ENCODE measurements at regions not wholly inside any gene's neighbourhood (a gene's known extent, or its start where the extent isn't known, plus 50 kb on each side); places are given as distances from the start of the nearest gene placed in this dataset.
"Not testable (repeated sequence)": the region's sequence is repeated elsewhere in the genome, so short reads cannot be mapped to it uniquely, and the experiment has no call there.

DNA sequence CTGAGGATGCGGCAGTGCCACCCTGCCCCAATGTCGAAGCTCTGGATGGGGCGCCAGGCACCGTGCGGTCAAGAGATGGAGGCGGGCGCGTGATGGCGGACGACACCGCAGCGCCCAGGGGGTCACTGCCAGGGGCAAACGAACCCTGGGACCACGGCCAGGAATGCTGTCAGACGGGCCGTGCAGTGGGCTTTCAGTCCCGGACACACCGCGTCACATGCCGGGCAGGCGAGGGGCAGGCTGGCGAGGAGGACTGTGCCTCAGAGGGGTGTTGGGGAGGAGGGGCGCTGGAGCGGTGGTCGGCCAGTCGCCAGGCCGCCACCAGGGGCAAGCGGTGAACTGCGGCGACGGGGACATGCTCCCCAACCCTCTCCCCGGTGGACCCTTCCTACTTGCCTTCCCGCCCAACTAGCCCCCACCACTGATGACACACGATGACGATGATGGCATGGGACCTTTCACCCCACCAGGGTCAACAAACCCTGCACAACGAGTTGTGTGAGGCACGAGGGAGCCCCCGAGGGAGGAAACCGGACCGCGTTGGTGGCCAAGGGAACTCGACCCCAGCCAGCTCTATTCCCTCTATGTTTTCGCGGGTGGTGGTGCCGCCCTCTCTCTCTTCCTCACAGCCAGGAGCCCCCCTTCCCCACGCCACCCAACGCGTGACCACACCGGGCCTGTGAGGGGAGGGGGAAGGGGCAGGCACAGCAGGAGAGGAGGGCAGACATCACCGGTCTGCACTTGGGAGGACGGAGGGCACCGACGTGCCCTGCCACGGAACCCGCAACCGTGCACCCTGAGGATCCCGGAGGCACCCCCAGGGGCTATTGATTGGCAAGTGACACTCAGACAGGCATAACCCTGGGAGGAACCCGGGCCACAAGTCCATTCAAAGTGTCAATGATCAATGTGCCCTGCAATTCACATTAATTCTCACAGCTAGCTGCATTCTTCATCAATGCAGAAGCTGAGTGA, 1960.9 kb upstream of the DEFB115 start:
- H3K27me3 Mint-ChIP-seq, result no peaks in the 10 kb centered on the region
- H3K4me1 Mint-ChIP-seq, result no peaks in the 10 kb centered on the region
- no peak overlapping the region for H3K4me3 Mint-ChIP-seq
- DNase-seq (ENCODE audit: low spot score in 2 of 2) (no peak), ATAC-seq (replicated peaks; ENCODE audit: extremely low read depth, poor library complexity, severe bottlenecking) (no peak)
- H3K27ac Mint-ChIP-seq (ENCODE audit: low read depth), result no peak overlapping the region
- H3K36me3 Mint-ChIP-seq (ENCODE audit: insufficient read depth), result peaks cover 1% of the 10 kb centered on the region
- peaks cover 18% of the 10 kb centered on the region for H3K9me3 Mint-ChIP-seq

GRCh38 chr20:29297411-29298270, 1959.8 kb upstream of the DEFB115 start:
- peaks cover 18% of the 10 kb centered on the region for H3K9me3 Mint-ChIP-seq
- ATAC-seq (replicated peaks; ENCODE audit: extremely low read depth, poor library complexity, severe bottlenecking) (no peak), DNase-seq (ENCODE audit: low spot score in 2 of 2) (no peak)
- peaks cover 1% of the 10 kb centered on the region for H3K36me3 Mint-ChIP-seq (ENCODE audit: insufficient read depth)
- no peak overlapping the region for H3K27ac Mint-ChIP-seq (ENCODE audit: low read depth)
- H3K4me3 Mint-ChIP-seq, result no peak overlapping the region
- H3K27me3 Mint-ChIP-seq, result no peaks in the 10 kb centered on the region
- no peaks in the 10 kb centered on the region for H3K4me1 Mint-ChIP-seq

- H3K27ac Mint-ChIP-seq (ENCODE audit: low read depth), result no peak overlapping the region
- no peaks in the 10 kb centered on the region for H3K27me3 Mint-ChIP-seq
- H3K4me3 Mint-ChIP-seq, result no peak overlapping the region
- H3K9me3 Mint-ChIP-seq, result peaks cover 18% of the 10 kb centered on the region
- no peaks in the 10 kb centered on the region for H3K4me1 Mint-ChIP-seq
- ATAC-seq (replicated peaks; ENCODE audit: extremely low read depth, poor library complexity, severe bottlenecking), result no peak
- no peak for DNase-seq (ENCODE audit: low spot score in 2 of 2)
- H3K36me3 Mint-ChIP-seq (ENCODE audit: insufficient read depth), result peaks cover 1% of the 10 kb centered on the region
These were observed 1959.2 kb upstream of the DEFB115 start for GRCh38 chr20:29298271-29298590.

GRCh38 chr20:29298759-29299613, 1958.5 kb upstream of the DEFB115 start:
- no peak for ATAC-seq (replicated peaks; ENCODE audit: extremely low read depth, poor library complexity, severe bottlenecking)
- H3K9me3 Mint-ChIP-seq, result peaks cover 18% of the 10 kb centered on the region
- DNase-seq (ENCODE audit: low spot score in 2 of 2), result no peak
- H3K36me3 Mint-ChIP-seq (ENCODE audit: insufficient read depth), result peaks cover 1% of the 10 kb centered on the region
- no peak overlapping the region for H3K4me3 Mint-ChIP-seq
- no peaks in the 10 kb centered on the region for H3K4me1 Mint-ChIP-seq
- no peak overlapping the region for H3K27ac Mint-ChIP-seq (ENCODE audit: low read depth)
- no peaks in the 10 kb centered on the region for H3K27me3 Mint-ChIP-seq

DNA sequence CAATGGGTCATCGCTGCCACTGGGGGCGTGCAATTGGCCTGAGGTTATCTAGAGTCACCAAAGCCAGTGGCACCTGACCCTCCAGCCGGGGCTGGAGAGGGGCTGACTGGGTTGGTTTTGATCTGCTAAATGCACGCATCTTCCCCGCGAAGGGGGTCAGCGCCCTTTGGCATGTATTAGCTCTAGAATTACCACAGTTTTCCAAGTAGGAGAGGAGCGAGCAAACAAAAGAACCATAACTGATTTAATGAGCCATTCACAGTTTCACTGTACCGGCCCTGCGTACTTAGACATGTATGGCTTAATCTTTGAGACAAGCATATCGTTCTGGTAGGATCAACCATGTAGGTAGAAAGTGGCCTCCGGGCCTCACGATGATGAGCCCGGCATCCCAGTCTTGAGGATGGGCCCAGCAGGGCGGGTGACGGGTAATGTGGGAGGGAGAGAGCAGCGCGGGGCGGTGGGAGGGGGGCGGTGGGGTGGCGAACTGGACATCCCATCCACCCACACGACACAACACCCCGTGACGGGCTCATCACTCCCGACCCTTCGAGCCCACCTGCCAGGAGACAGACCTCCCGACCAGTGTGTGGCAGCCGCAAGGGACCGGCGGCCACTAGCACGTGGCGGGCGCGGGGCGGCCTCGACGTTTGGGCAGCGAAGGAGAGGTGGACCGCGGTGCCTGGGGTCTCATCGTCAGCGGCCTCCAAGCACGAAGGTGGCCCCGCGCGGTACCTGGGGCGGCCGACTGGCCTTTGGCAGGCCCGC, 1957.5 kb upstream of the DEFB115 start:
- no peak overlapping the region for H3K27ac Mint-ChIP-seq (ENCODE audit: low read depth)
- ATAC-seq (replicated peaks; ENCODE audit: extremely low read depth, poor library complexity, severe bottlenecking), result no peak

GRCh38 chr20:29300579-29301551, 1956.6 kb upstream of the DEFB115 start:
- no peak for ATAC-seq (replicated peaks; ENCODE audit: extremely low read depth, poor library complexity, severe bottlenecking)

More for the DNA sequence above, 1957.5 kb upstream of the DEFB115 start:
- Mint-ChIP-seq H3K27me3 (peaks cover 1% of the 10 kb centered on the region), H3K9me3 (peaks cover 23% of the 10 kb centered on the region), H3K36me3 (ENCODE audit: insufficient read depth) (peaks cover 3% of the 10 kb centered on the region), H3K4me1 (peaks cover 6% of the 10 kb centered on the region), H3K4me3 (no peak overlapping the region)
- DNase-seq (ENCODE audit: low spot score in 2 of 2), result no peak

DNA sequence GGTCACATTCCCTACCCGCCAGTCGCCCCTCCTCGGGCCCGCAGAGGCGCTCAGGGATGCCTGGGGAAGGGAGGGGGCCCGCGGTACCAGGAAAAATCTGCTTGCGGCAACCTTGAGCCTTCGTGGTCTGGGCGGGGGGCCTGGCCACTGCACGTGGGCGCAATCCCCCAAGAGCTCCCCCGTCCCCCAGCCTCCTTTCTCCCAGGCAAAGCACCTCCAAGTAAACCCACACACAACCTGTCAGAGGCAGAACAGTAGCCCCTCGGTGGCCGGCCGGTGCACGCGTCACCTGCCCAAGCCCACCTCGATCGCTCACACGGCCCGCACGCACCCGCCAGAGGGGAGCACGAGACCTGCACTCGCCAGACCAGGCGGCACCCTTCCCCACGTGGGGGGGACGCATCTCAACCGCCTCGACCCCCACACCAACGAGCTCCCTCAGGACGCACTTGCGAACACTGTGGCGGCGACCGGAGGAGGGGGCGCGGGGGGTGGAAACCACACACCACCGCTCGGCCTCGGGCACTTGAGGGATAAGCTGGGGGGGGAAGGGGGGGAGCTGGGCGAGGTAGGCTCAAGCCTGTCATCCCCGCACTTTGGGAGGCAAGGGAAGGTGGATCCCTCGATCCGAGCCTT, 1955.7 kb upstream of the DEFB115 start:
- Mint-ChIP-seq H3K4me1 (peaks cover 23% of the 10 kb centered on the region), H3K27ac (ENCODE audit: low read depth) (no peak overlapping the region), H3K9me3 (peaks cover 24% of the 10 kb centered on the region), H3K36me3 (ENCODE audit: insufficient read depth) (peaks cover 2% of the 10 kb centered on the region), H3K4me3 (no peak overlapping the region), H3K27me3 (peaks cover 14% of the 10 kb centered on the region)
- ATAC-seq (replicated peaks; ENCODE audit: extremely low read depth, poor library complexity, severe bottlenecking) (no peak), DNase-seq (ENCODE audit: low spot score in 2 of 2) (no peak)

More at GRCh38 chr20:29300579-29301551, 1956.6 kb upstream of the DEFB115 start:
- Mint-ChIP-seq H3K27me3 (peaks cover 10% of the 10 kb centered on the region), H3K4me3 (no peak overlapping the region), H3K9me3 (peaks cover 27% of the 10 kb centered on the region), H3K36me3 (ENCODE audit: insufficient read depth) (peaks cover 3% of the 10 kb centered on the region), H3K4me1 (peaks cover 14% of the 10 kb centered on the region), H3K27ac (ENCODE audit: low read depth) (no peak overlapping the region)
- no peak for DNase-seq (ENCODE audit: low spot score in 2 of 2)

- peaks cover 28% of the 10 kb centered on the region for H3K4me1 Mint-ChIP-seq
- H3K27me3 Mint-ChIP-seq, result peaks cover 14% of the 10 kb centered on the region
- H3K27ac Mint-ChIP-seq (ENCODE audit: low read depth), result no peak overlapping the region
- no peak for DNase-seq (ENCODE audit: low spot score in 2 of 2)
- peaks cover 28% of the 10 kb centered on the region for H3K9me3 Mint-ChIP-seq
- no peak for ATAC-seq (replicated peaks; ENCODE audit: extremely low read depth, poor library complexity, severe bottlenecking)
- H3K36me3 Mint-ChIP-seq (ENCODE audit: insufficient read depth), result peaks cover 2% of the 10 kb centered on the region
- H3K4me3 Mint-ChIP-seq, result no peak overlapping the region
These were observed 1954.4 kb upstream of the DEFB115 start for GRCh38 chr20:29302979-29303644.

GRCh38 chr20:29306390-29307072, 1950.9 kb upstream of the DEFB115 start:
- Mint-ChIP-seq H3K36me3 (ENCODE audit: insufficient read depth) (peaks cover 4% of the 10 kb centered on the region), H3K9me3 (peaks cover 31% of the 10 kb centered on the region), H3K4me1 (peaks cover 29% of the 10 kb centered on the region), H3K4me3 (peak overlapping the region; percentile 61), H3K27me3 (peaks cover 14% of the 10 kb centered on the region), H3K27ac (ENCODE audit: low read depth) (peak overlapping the region; percentile 83)
- ATAC-seq (replicated peaks; ENCODE audit: extremely low read depth, poor library complexity, severe bottlenecking) (peak; percentile 27), DNase-seq (ENCODE audit: low spot score in 2 of 2) (no peak)

DNA sequence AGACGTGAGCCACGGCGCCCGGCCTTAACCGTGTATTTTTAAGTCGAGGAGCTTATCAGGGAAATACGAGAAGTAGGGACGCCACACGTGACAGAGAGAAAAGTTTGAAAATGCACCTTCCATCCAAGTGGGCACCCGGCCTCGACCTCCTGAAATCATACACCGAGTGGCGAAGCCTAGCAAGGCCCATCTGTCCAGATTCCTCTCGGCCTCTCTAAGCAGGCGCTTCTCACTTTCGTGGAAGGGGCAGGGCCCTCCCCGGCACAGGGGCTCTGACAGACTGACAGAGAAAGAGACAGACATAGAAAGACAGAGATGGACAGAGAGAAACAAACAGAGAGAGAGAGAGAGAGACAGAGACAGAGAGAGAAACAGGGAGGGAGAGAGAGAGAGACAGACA, 1950.0 kb upstream of the DEFB115 start:
- Mint-ChIP-seq H3K27ac (ENCODE audit: low read depth) (peak overlapping the region; percentile 71), H3K4me1 (peaks cover 29% of the 10 kb centered on the region)
- H3K4me3 Mint-ChIP-seq, result not testable (repeated sequence)

More for the DNA sequence above, 1950.0 kb upstream of the DEFB115 start:
- DNase-seq (ENCODE audit: low spot score in 2 of 2); H3K36me3 Mint-ChIP-seq (ENCODE audit: insufficient read depth); ATAC-seq (replicated peaks; ENCODE audit: extremely low read depth, poor library complexity, severe bottlenecking): not testable (repeated sequence)
- peaks cover 14% of the 10 kb centered on the region for H3K27me3 Mint-ChIP-seq
- H3K9me3 Mint-ChIP-seq, result peaks cover 37% of the 10 kb centered on the region
